M059J (cell line): ENCODE measurements at regions not wholly inside any gene's neighbourhood (a gene's known extent, or its start where the extent isn't known, plus 50 kb on each side); places are given as distances from the start of the nearest gene placed in this dataset.

Source experiments
- DNase-seq: peaks from one replicate; pipeline ENCODE4 v3.0.0-alpha.2; 2012; ENCODE audit warnings: low read depth

GRCh38 chr2:147366279-147366678 is 478.6 kb upstream of the ACVR2A start:
- DNase-seq, result no peak

GRCh38 chr2:147365622-147366021 is 479.2 kb upstream of the ACVR2A start:
- DNase-seq, result no peak

DNA sequence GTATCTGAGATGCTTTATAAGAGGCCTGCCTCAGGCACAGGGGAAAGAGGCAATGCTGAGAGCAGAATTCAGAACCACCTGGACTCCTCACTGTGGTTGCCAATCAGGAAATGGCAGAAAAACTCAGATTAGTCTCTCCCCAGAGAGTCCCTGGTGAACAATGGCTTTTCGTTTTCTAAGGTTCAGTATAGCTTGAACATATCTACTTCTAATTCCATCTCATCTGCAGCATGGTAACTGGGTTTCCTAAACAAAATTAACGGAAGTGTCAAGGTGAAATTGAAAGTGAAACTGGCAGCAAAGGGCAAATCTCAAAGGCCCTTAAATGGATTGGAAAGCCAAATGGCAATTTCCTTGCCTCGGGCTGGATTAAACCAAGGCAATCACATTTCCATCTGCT is 480.2 kb upstream of the ACVR2A start:
- DNase-seq, result peak; percentile 13

GRCh38 chr2:147363181-147363580 is 481.6 kb upstream of the ACVR2A start:
- no peak for DNase-seq

GRCh38 chr2:147358375-147358774 is 486.5 kb upstream of the ACVR2A start:
- no peak for DNase-seq

GRCh38 chr2:147356157-147356556 is 488.7 kb upstream of the ACVR2A start:
- DNase-seq, result no peak

GRCh38 chr2:147355706-147356105 is 489.1 kb upstream of the ACVR2A start:
- no peak for DNase-seq

DNA sequence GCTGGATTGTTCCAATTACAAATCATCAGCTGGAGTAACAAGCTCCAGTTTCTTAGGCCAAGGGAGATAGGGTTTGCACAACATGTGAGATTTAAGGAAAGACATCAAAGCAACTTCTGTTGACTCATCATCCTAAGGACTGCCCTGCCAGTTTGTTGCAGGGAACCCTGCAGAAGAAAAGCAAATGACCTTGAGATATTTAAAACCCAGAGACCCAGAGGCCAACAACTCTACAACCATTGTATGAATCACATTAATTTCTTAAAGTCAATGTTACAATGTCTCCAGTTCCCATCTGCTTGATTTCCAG is 491.8 kb upstream of the ACVR2A start:
- no peak for DNase-seq

GRCh38 chr2:147352264-147353071 is 492.4 kb upstream of the ACVR2A start:
- DNase-seq, result no peak

DNA sequence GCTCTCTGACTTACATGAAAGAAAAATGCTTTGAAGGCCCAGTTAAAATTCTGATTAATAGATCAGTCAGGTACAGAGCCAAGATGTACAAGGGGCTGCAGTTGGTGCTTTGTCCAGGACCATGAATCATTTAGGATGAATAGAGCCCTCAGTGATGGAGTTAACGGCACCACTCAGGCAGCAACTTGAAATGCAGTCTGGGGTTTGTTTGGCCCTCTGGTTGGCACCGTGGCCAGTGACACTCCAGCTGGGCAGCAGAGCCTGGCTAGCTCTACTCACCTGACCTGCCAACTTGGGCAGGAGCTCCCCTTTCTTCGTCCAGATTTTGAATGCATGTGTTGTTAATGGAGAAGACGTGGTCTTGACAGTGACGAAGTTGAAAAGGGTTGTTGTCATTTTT is 493.0 kb upstream of the ACVR2A start:
- no peak for DNase-seq

DNA sequence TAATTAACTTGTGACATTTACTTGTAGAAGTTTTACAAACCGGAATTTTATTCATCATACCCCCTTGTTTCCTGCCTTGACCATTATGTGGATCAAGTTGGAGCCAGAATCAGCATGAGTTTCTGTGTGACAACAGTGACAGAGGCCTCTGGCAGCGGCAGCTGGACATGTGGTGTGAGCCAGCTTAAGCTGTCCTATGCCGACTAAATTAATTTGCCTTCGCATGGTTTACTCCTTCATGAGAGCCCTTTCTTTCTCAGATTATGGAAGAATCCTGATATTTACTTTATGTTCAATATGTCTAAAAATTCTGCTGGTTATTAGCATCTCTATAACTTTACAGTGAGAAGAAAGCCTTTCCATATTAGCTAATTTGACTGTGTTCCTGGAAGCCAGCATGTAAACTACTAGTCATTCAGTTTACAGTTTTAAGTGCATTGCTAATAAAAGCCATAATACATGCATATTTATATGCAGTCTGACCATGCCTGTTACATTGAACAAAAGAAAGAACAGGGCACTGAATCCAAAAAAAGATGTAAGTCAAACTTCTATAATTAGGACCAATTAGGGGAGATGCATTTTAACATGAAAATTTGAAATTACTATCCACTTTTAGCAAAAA is 495.8 kb upstream of the ACVR2A start:
- DNase-seq, result no peak

- no peak for DNase-seq
Observed at GRCh38 chr2:147346142-147346541, 498.7 kb upstream of the ACVR2A start.

GRCh38 chr2:147345246-147345645 is 499.6 kb upstream of the ACVR2A start:
- DNase-seq, result peak; percentile 12

DNA sequence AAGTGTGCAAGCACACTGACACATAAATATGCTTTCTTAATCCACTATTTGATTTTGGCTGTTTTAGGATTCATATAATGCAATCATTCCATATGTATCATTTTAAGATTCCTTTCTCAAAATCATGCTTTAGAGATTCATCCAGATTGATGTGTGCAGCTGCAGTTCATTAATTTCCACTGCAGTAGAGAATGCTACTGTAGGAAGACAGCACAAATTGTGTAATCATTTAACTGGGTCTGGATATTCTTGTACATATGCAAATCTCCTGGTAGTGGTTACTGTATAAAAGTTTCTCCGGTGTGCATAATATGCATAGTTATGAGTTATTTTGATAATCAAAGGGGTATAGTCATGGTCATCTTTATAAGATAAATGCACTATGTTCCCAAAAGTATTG is 502.5 kb upstream of the ACVR2A start:
- DNase-seq, result no peak

GRCh38 chr2:147331790-147332419 is 512.9 kb upstream of the ACVR2A start:
- peak; percentile 7 for DNase-seq

DNA sequence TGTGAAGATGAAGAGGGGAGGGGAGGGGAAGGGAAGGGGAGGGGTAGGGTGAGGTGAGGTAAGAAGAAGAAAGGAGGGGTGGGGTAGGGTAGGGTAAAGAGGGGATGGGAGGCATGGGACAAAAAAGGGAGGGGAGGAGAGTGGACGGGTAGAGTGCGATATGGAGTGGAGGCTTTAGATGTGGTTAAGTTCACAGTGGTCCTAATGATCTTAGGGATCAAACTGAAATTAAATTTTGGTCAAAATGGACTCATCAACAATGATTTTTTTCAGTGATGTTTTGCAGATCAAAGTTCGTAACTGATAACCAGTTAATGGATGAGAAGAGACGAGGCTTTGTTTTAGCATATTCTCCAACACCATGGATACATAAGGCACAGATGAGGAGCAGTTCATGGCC is 513.9 kb upstream of the ACVR2A start:
- no peak for DNase-seq

DNA sequence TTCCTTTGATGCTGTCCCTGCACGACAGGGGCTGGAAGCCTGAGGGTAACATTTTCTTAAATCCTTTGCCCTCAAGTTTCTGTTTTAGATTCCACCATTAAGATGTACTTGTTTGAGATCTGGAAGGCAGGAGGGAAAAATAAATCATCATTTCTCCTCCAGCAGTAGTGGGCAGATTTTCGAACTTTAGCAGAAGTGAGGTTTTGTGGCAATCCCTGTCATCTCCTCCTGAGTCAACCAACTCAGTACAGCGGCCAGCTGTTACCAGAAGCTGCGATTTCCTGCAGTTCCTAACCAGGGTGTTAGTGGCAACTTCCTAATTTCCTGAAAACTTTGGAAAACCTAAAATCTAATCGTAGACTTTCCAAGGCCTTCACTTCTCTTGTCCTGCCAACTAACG is 517.2 kb upstream of the ACVR2A start:
- no peak for DNase-seq

DNA sequence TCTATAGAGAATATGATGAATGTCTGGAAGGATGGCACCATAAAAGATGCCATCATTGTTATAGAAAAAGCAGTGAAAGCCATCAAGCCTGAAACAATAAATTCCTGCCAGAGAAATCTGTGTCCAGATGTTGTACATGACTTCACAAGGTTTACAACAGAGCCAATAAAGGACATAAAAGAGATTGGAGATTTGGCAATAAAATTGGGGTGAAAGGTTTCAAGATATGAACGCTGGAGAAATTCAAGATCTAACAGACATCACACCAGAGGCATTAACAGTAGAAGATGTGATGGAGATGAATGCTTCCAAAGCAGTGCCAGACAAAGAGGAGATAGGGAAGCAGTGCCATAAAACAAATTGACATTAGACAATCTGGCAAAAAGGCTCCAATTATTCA is 518.8 kb upstream of the ACVR2A start:
- DNase-seq, result no peak

DNA sequence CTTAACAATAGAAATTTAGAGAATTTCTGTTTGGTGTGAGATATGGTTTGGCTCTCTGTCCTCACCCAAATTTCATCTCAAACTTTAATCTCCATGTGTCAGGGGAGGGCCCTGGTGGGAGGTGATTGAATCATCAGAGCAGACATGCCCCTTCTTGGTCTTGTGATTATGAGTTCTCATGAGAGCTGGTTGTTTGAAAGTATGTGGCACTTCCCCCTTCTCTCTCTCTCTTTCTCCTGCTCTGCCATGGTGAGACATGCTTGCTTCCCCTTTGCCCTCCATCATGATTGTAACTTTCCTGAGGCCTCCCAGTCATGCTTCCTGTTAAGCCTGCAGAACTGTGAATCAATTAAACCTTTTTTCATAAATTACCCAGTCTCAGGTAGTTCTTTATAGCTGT is 524.7 kb upstream of the ACVR2A start:
- no peak for DNase-seq

GRCh38 chr2:147311058-147311430 is 533.8 kb upstream of the ACVR2A start:
- DNase-seq, result no peak

- DNase-seq, result no peak
Observed at GRCh38 chr2:147310335-147311057, 534.3 kb upstream of the ACVR2A start.

DNA sequence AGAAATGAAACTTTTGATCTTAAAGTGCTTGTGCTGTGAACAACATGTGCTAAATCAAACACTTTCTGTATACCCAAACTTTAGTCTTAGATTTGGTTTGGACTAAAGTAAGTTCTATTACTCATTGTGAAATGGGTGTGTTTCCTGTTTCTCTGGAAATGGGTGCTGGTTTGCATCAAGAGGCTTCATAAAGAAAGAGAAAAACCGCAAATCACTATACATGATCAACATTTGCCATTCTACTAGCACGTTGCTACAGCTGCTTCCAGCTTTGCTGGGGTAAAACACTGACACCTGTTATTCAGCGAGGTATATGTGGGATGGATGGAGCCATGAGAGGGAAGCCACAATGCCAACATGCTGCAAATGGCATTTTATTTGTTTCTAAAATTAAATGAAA is 547.0 kb upstream of the ACVR2A start:
- no peak for DNase-seq
